Ovary (tissue), 3 donors: ENCODE measurements at regions not wholly inside any gene's neighbourhood (a gene's known extent, or its start where the extent isn't known, plus 50 kb on each side); places are given as distances from the start of the nearest gene placed in this dataset.

Experiments used
- CTCF ChIP-seq, 3 donors: fragments of 450-650 bp in 2 of 3; fragments of 200-600 bp in 1 of 3; IDR thresholded peaks; one replicate each; pipeline versions ENCODE4 v1.5.1 to v1.8.0; 2016 to 2022; ENCODE audit warnings: antibody characterized with exemption in 3 of 3, mild to moderate bottlenecking in 1 of 3
- EP300 ChIP-seq: sonication (generic); formaldehyde crosslinking; IDR thresholded peaks from one replicate; pipeline ENCODE4 v1.6.1; 2017; ENCODE audit warnings: antibody characterized with exemption
- POLR2A ChIP-seq: fragments of 450-650 bp; IDR thresholded peaks from one replicate; pipeline ENCODE4 v1.6.1; 2017; ENCODE audit warnings: antibody characterized with exemption, mild to moderate bottlenecking, moderate library complexity
- donor health status: DM: no; HTN: no; CAD: no.

GRCh38 chr11:127962416-127962815 lies 624.9 kb downstream of the ETS1 start:
- TF ChIP-seq CTCF (IDR thresholded peaks at IDR 0.05) (no peak), POLR2A (no peak), EP300 (no peak)
